Hematopoietic multipotent progenitor cell (in vitro differentiated cells): ENCODE measurements at regions not wholly inside any gene's neighbourhood (a gene's known extent, or its start where the extent isn't known, plus 50 kb on each side); places are given as distances from the start of the nearest gene placed in this dataset.
"Not testable (repeated sequence)": the region's sequence is repeated elsewhere in the genome, so short reads cannot be mapped to it uniquely, and the experiment has no call there.

Source experiments
- DNase-seq, 3 donors: peaks; one replicate each; pipeline ENCODE4 v3.0.0-alpha.2; 2011 to 2015; ENCODE audit warnings: low read depth in 2 of 3, low spot score in 2 of 3

GRCh38 chr10:71103961-71104360 is 108.4 kb upstream of the UNC5B start:
- no peak for DNase-seq

- peak in 2 of 3 donors; percentile 75 to 89 for DNase-seq
Observed at GRCh38 chr10:71106151-71106550, 106.2 kb upstream of the UNC5B start.

GRCh38 chr10:71107117-71107516 is 105.3 kb upstream of the UNC5B start:
- DNase-seq, result not testable (repeated sequence)

GRCh38 chr10:71108042-71108441 is 104.3 kb upstream of the UNC5B start:
- DNase-seq, result peak in 2 of 3 donors; percentile 50 to 64

GRCh38 chr10:71112138-71112785 is 100.1 kb upstream of the UNC5B start:
- no peak for DNase-seq

- DNase-seq, result no peak
Observed at GRCh38 chr10:71116426-71116825, 95.9 kb upstream of the UNC5B start.

- not testable (repeated sequence) for DNase-seq
Observed at GRCh38 chr10:71117589-71117988, 94.8 kb upstream of the UNC5B start.

GRCh38 chr10:71123023-71123422 is 89.3 kb upstream of the UNC5B start:
- DNase-seq, result no peak

- no peak for DNase-seq
Observed at GRCh38 chr10:71124921-71125748, 87.2 kb upstream of the UNC5B start.

GRCh38 chr10:71125749-71126107 is 86.6 kb upstream of the UNC5B start:
- no peak for DNase-seq

GRCh38 chr10:71126432-71126831 is 85.9 kb upstream of the UNC5B start:
- no peak for DNase-seq

- no peak for DNase-seq
Observed at GRCh38 chr10:71127104-71127503, 85.3 kb upstream of the UNC5B start.

GRCh38 chr10:71127773-71128172 is 84.6 kb upstream of the UNC5B start:
- DNase-seq, result no peak

- peak in 2 of 3 donors; percentile 18 to 30 for DNase-seq
Observed at GRCh38 chr10:71128311-71128980, 83.9 kb upstream of the UNC5B start.

- DNase-seq, result no peak
Observed at GRCh38 chr10:71131096-71131495, 81.3 kb upstream of the UNC5B start.

GRCh38 chr10:71131508-71132088 is 80.8 kb upstream of the UNC5B start:
- DNase-seq, result no peak

GRCh38 chr10:71132321-71132810 is 80.0 kb upstream of the UNC5B start:
- DNase-seq, result no peak

- no peak for DNase-seq
Observed at GRCh38 chr10:71133710-71134686, 78.4 kb upstream of the UNC5B start.

GRCh38 chr10:71134732-71135211 is 77.6 kb upstream of the UNC5B start:
- DNase-seq, result no peak

GRCh38 chr10:71135236-71135635 is 77.1 kb upstream of the UNC5B start:
- DNase-seq, result no peak
